IPS DF 6.9 (cell line): ENCODE measurements at regions not wholly inside any gene's neighbourhood (a gene's known extent, or its start where the extent isn't known, plus 50 kb on each side); places are given as distances from the start of the nearest gene placed in this dataset.

ENCODE experiments used
- DNase-seq: peaks from one replicate; pipeline ENCODE4 v3.0.0-alpha.2; 2013; ENCODE audit warnings: low read depth, low spot score
- H3K27ac ChIP-seq: one replicate; pipeline ENCODE4 v1.5.1; 2013; ENCODE audit warnings: low read length, control low read depth
- H3K27me3 ChIP-seq: 2 replicates; pipeline ENCODE4 v1.6.1; 2013; ENCODE audit warnings: mild to moderate bottlenecking, low read length; ENCODE audit not compliant: control insufficient read depth, insufficient read depth
- H3K36me3 ChIP-seq: 2 replicates; pipeline ENCODE4 v1.6.1; 2013; ENCODE audit warnings: low read length; ENCODE audit not compliant: control insufficient read depth, insufficient read depth
- H3K4me1 ChIP-seq: 2 replicates; pipeline ENCODE4 v1.6.1; 2013; ENCODE audit warnings: low read length; ENCODE audit not compliant: control insufficient read depth, insufficient read depth
- H3K4me3 ChIP-seq: 2 replicates; pipeline ENCODE4 v1.5.1; 2013; ENCODE audit warnings: mild to moderate bottlenecking, low read length
- H3K9me3 ChIP-seq: 2 replicates; pipeline ENCODE4 v1.6.1; 2013; ENCODE audit warnings: low read length, inconsistent platforms; ENCODE audit not compliant: control insufficient read depth, insufficient read depth
- whole genome bisulfite sequencing: extraction: QIAGEN DNeasy Blood & Tissue Kit; methylation state at CpG from one replicate; pipeline ENCODE4 v1.1.7; 2013; ENCODE audit warnings: mixed read lengths, missing lambda C conversion rate; ENCODE audit not compliant: insufficient read length, insufficient coverage; 5-methylcytosine and 5-hydroxymethylcytosine counted together

GRCh38 chr10:29127037-29127700, 161.7 kb upstream of the LYZL1 start:
- H3K4me1 ChIP-seq = no peaks in the 10 kb centered on the region
- H3K4me3 ChIP-seq = no peak overlapping the region
- H3K9me3 ChIP-seq = no peaks in the 10 kb centered on the region
- H3K27ac ChIP-seq = no peak overlapping the region
- H3K27me3 ChIP-seq = no peaks in the 10 kb centered on the region
- no peak for DNase-seq
- H3K36me3 ChIP-seq = no peaks in the 10 kb centered on the region
- no CpG with 5 or more reads among the region's 7 CpGs for WGBS

- Histone ChIP-seq H3K9me3 (no peaks in the 10 kb centered on the region), H3K4me1 (no peaks in the 10 kb centered on the region), H3K36me3 (no peaks in the 10 kb centered on the region), H3K27me3 (no peaks in the 10 kb centered on the region), H3K27ac (no peak overlapping the region), H3K4me3 (no peak overlapping the region)
- DNase-seq = no peak
- no CpG with 5 or more reads among the region's 3 CpGs for WGBS
Measured at GRCh38 chr10:29127731-29128130, 161.1 kb upstream of the LYZL1 start.

- no peaks in the 10 kb centered on the region for H3K36me3 ChIP-seq
- no peaks in the 10 kb centered on the region for H3K9me3 ChIP-seq
- no peaks in the 10 kb centered on the region for H3K4me1 ChIP-seq
- H3K4me3 ChIP-seq = no peak overlapping the region
- H3K27me3 ChIP-seq = no peaks in the 10 kb centered on the region
- no peak for DNase-seq
- no CpG with 5 or more reads among the region's 1 CpG for WGBS
- no peak overlapping the region for H3K27ac ChIP-seq
Measured at GRCh38 chr10:29130190-29130673, 158.6 kb upstream of the LYZL1 start.

- Histone ChIP-seq H3K4me1 (no peaks in the 10 kb centered on the region), H3K27me3 (no peaks in the 10 kb centered on the region), H3K9me3 (no peaks in the 10 kb centered on the region), H3K27ac (no peak overlapping the region), H3K36me3 (no peaks in the 10 kb centered on the region), H3K4me3 (no peak overlapping the region)
- WGBS = no CpG with 5 or more reads among the region's 12 CpGs
- DNase-seq = no peak
Measured at GRCh38 chr10:29131952-29132547, 156.8 kb upstream of the LYZL1 start.

- H3K4me3 ChIP-seq = no peak overlapping the region
- DNase-seq = no peak
- H3K4me1 ChIP-seq = no peaks in the 10 kb centered on the region
- H3K9me3 ChIP-seq = no peaks in the 10 kb centered on the region
- no CpG with 5 or more reads among the region's 11 CpGs for WGBS
- H3K27ac ChIP-seq = no peak overlapping the region
- H3K36me3 ChIP-seq = no peaks in the 10 kb centered on the region
- H3K27me3 ChIP-seq = no peaks in the 10 kb centered on the region
Measured at GRCh38 chr10:29132551-29133111, 156.2 kb upstream of the LYZL1 start.

GRCh38 chr10:29135337-29135736, 153.5 kb upstream of the LYZL1 start:
- no peaks in the 10 kb centered on the region for H3K4me1 ChIP-seq
- H3K9me3 ChIP-seq = no peaks in the 10 kb centered on the region
- H3K27ac ChIP-seq = no peak overlapping the region
- WGBS = no CpG with 5 or more reads among the region's 3 CpGs
- DNase-seq = no peak
- no peaks in the 10 kb centered on the region for H3K36me3 ChIP-seq
- H3K27me3 ChIP-seq = no peaks in the 10 kb centered on the region
- H3K4me3 ChIP-seq = no peak overlapping the region

GRCh38 chr10:29136411-29136810, 152.5 kb upstream of the LYZL1 start:
- Histone ChIP-seq H3K9me3 (no peaks in the 10 kb centered on the region), H3K4me3 (no peak overlapping the region), H3K27ac (no peak overlapping the region), H3K27me3 (no peaks in the 10 kb centered on the region), H3K4me1 (no peaks in the 10 kb centered on the region), H3K36me3 (no peaks in the 10 kb centered on the region)
- WGBS = no CpG with 5 or more reads among the region's 3 CpGs
- DNase-seq = no peak

- no peaks in the 10 kb centered on the region; the same call in 1 of the 2 replicates for H3K4me1 ChIP-seq
- no CpG with 5 or more reads among the region's 1 CpG for WGBS
- DNase-seq = no peak
- H3K4me3 ChIP-seq = no peak overlapping the region
- H3K9me3 ChIP-seq = no peaks in the 10 kb centered on the region
- no peaks in the 10 kb centered on the region for H3K27me3 ChIP-seq
- no peaks in the 10 kb centered on the region for H3K36me3 ChIP-seq
- H3K27ac ChIP-seq = no peak overlapping the region
Measured at GRCh38 chr10:29140151-29140550, 148.7 kb upstream of the LYZL1 start.

GRCh38 chr10:29140991-29141390, 147.9 kb upstream of the LYZL1 start:
- H3K4me1 ChIP-seq = no peaks in the 10 kb centered on the region; the same call in 1 of the 2 replicates
- WGBS = no CpG with 5 or more reads among the region's 2 CpGs
- H3K4me3 ChIP-seq = no peak overlapping the region
- no peaks in the 10 kb centered on the region for H3K27me3 ChIP-seq
- no peak overlapping the region for H3K27ac ChIP-seq
- DNase-seq = no peak
- H3K9me3 ChIP-seq = no peaks in the 10 kb centered on the region
- H3K36me3 ChIP-seq = no peaks in the 10 kb centered on the region

GRCh38 chr10:29141761-29142160, 147.1 kb upstream of the LYZL1 start:
- no peak for DNase-seq
- Histone ChIP-seq H3K4me3 (no peak overlapping the region), H3K27ac (no peak overlapping the region), H3K36me3 (no peaks in the 10 kb centered on the region), H3K27me3 (no peaks in the 10 kb centered on the region), H3K4me1 (no peaks in the 10 kb centered on the region; the same call in 1 of the 2 replicates), H3K9me3 (no peaks in the 10 kb centered on the region)
